CD14-positive monocyte (primary cell): ENCODE measurements at regions not wholly inside any gene's neighbourhood (a gene's known extent, or its start where the extent isn't known, plus 50 kb on each side); places are given as distances from the start of the nearest gene placed in this dataset.

Experiments used
- DNase-seq, 3 donors: peaks; one replicate each; pipeline ENCODE4 v3.0.0-alpha.2; 2011 to 2022
- H2AFZ ChIP-seq: 2 replicates; pipeline ENCODE4 v1.6.0; 2012; ENCODE audit warnings: mild to moderate bottlenecking, low read depth, low read length, inconsistent platforms; ENCODE audit not compliant: insufficient read depth, poor library complexity, severe bottlenecking
- H3K27ac ChIP-seq, 2 donors: 1 replicate in 1 of 2; 2 replicates in 1 of 2; pipeline ENCODE4 v1.5.1; 2012 to 2013; ENCODE audit warnings: low read length in 2 of 2, control low read depth in 1 of 2, inconsistent platforms in 1 of 2, low read depth in 1 of 2, mild to moderate bottlenecking in 1 of 2
- H3K27me3 ChIP-seq, 2 donors: one replicate each; pipeline versions ENCODE4 v1.6.0 to v1.6.1; 2011 to 2013; ENCODE audit warnings: low read length in 2 of 2; ENCODE audit not compliant: control insufficient read depth in 2 of 2, insufficient read depth in 2 of 2
- H3K36me3 ChIP-seq, 2 donors: replicated peaks in 1 of 2; 1 replicate in 1 of 2; 2 replicates in 1 of 2; pipeline versions ENCODE4 v1.5.1 to v1.6.1; 2012 to 2013; ENCODE audit warnings: low read length in 2 of 2, control low read depth in 1 of 2, inconsistent platforms in 1 of 2, mild to moderate bottlenecking in 1 of 2; ENCODE audit not compliant: insufficient read depth in 2 of 2, control insufficient read depth in 1 of 2
- H3K4me1 ChIP-seq, 2 donors: 1 replicate in 1 of 2; 2 replicates in 1 of 2; pipeline versions ENCODE4 v1.5.1 to v1.6.1; 2012 to 2013; ENCODE audit warnings: low read length in 2 of 2, control low read depth in 1 of 2, inconsistent platforms in 1 of 2, mild to moderate bottlenecking in 1 of 2, moderate library complexity in 1 of 2; ENCODE audit not compliant: insufficient read depth in 2 of 2, control insufficient read depth in 1 of 2
- H3K4me2 ChIP-seq: replicated peaks from 2 replicates; pipeline ENCODE3; 2012; ENCODE audit warnings: low read length, moderate library complexity, mild to moderate bottlenecking; ENCODE audit not compliant: poor library complexity, severe bottlenecking; ENCODE audit errors: extremely low read depth
- H3K4me3 ChIP-seq, 3 experiments: fragments of 200-600 bp in 1 of 3; sonication (generic) in 1 of 3; replicated peaks in 1 of 3; 1 replicate in 2 of 3; 2 replicates in 1 of 3; pipeline ENCODE4 v1.5.1; 2011 to 2013; ENCODE audit warnings: low read length in 3 of 3, mild to moderate bottlenecking in 3 of 3, control low read depth in 2 of 3, low read depth in 2 of 3, inconsistent platforms in 1 of 3, moderate library complexity in 1 of 3
- H3K79me2 ChIP-seq: 2 replicates; pipeline ENCODE4 v1.6.0; 2012; ENCODE audit warnings: mild to moderate bottlenecking, control low read depth, inconsistent platforms, low read length, moderate library complexity; ENCODE audit not compliant: insufficient read depth
- H3K9ac ChIP-seq: 2 replicates; pipeline ENCODE4 v1.6.0; 2017; ENCODE audit warnings: low read length, mild to moderate bottlenecking; ENCODE audit not compliant: insufficient read depth, poor library complexity, severe bottlenecking
- H3K9me3 ChIP-seq, 2 donors: replicated peaks in 1 of 2; 1 replicate in 1 of 2; 2 replicates in 1 of 2; pipeline versions ENCODE4 v1.5.1 to v1.6.1; 2012 to 2013; ENCODE audit warnings: low read length in 2 of 2, control low read depth in 1 of 2; ENCODE audit not compliant: control insufficient read depth in 1 of 2, insufficient read depth in 1 of 2
- H4K20me1 ChIP-seq: 2 replicates; pipeline ENCODE4 v1.6.0; 2012; ENCODE audit warnings: mild to moderate bottlenecking, low read length, control low read depth, moderate library complexity; ENCODE audit not compliant: insufficient read depth
- H3K27ac Mint-ChIP-seq, 7 donors: one replicate each; pipeline ENCODE4 v1.8.0; 2020; ENCODE audit warnings: mild to moderate bottlenecking in 7 of 7, mixed read lengths in 7 of 7, moderate library complexity in 6 of 7, inconsistent platforms in 2 of 7
- H3K27me3 Mint-ChIP-seq, 3 donors: one replicate each; pipeline ENCODE4 v1.8.0; 2021 to 2022; ENCODE audit warnings: low read depth in 3 of 3, mild to moderate bottlenecking in 3 of 3, mixed read lengths in 3 of 3, moderate library complexity in 3 of 3, inconsistent platforms in 1 of 3
- H3K36me3 Mint-ChIP-seq, 2 donors: one replicate each; pipeline ENCODE4 v1.8.0; 2020; ENCODE audit warnings: mixed read lengths in 2 of 2, inconsistent platforms in 1 of 2, mild to moderate bottlenecking in 1 of 2
- H3K4me1 Mint-ChIP-seq: one replicate; pipeline ENCODE4 v1.8.0; 2020; ENCODE audit warnings: mild to moderate bottlenecking, mixed read lengths
- H3K4me3 Mint-ChIP-seq, 2 donors: one replicate each; pipeline ENCODE4 v1.8.0; 2020; ENCODE audit warnings: mild to moderate bottlenecking in 2 of 2, mixed read lengths in 2 of 2, moderate library complexity in 1 of 2
- H3K9me3 Mint-ChIP-seq, 7 donors: one replicate each; pipeline ENCODE4 v1.8.0; 2020 to 2022; ENCODE audit warnings: mixed read lengths in 7 of 7, mild to moderate bottlenecking in 6 of 7, moderate library complexity in 6 of 7, inconsistent platforms in 2 of 7
- CTCF ChIP-seq: fragments of 200-600 bp; IDR thresholded peaks from one replicate; pipeline ENCODE4 v1.8.0; 2022; ENCODE audit warnings: antibody characterized with exemption, mild to moderate bottlenecking
- WGBS: methylation state at CpG from one replicate; pipeline ENCODE4 v1.1.5; 2013; ENCODE audit warnings: missing lambda C conversion rate; ENCODE audit not compliant: insufficient coverage; 5-methylcytosine and 5-hydroxymethylcytosine counted together
- intact Hi-C, 2 donors: fragments of 100-400 bp; cut with micrococcal nuclease; formaldehyde crosslinking; loops; one replicate each; pipeline versions ENCODE4 v1.15.0 to v1.15.1; 2023

- TF ChIP-seq CTCF: no peak
- H3K27me3 Mint-ChIP-seq: no peaks in the 10 kb centered on the region
- intact Hi-C loops: no loop called here
- H3K36me3 ChIP-seq: no peaks in the 10 kb centered on the region
- H3K4me1 Mint-ChIP-seq: no peaks in the 10 kb centered on the region
- H3K27ac Mint-ChIP-seq: no peak overlapping the region
- no peak overlapping the region for H3K9ac ChIP-seq
- H3K27ac ChIP-seq: no peak overlapping the region
- H2AFZ ChIP-seq: no peak overlapping the region
- H3K79me2 ChIP-seq: no peaks in the 10 kb centered on the region
- H3K9me3 Mint-ChIP-seq: no peaks in the 10 kb centered on the region
- H3K4me3 ChIP-seq: no peak overlapping the region
- no CpG with 5 or more reads among the region's 2 CpGs for WGBS
- no peaks in the 10 kb centered on the region for H4K20me1 ChIP-seq
- no peaks in the 10 kb centered on the region for H3K27me3 ChIP-seq
- H3K4me2 ChIP-seq: no peak overlapping the region
- no peaks in the 10 kb centered on the region for H3K36me3 Mint-ChIP-seq
- H3K4me1 ChIP-seq: no peaks in the 10 kb centered on the region
- H3K9me3 ChIP-seq: no peaks in the 10 kb centered on the region
- DNase-seq: no peak
- no peak overlapping the region for H3K4me3 Mint-ChIP-seq
Measured at GRCh38 chr13:76481738-76482137, 404.5 kb downstream of the KCTD12 start.

- Mint-ChIP-seq H3K4me3 (no peak overlapping the region), H3K9me3 (peaks cover 0 to 1% (median 0%) of the 10 kb centered on the region in 7 donors), H3K27me3 (peaks cover 0 to 2% (median 1%) of the 10 kb centered on the region in 3 donors), H3K4me1 (no peaks in the 10 kb centered on the region), H3K27ac (no peak overlapping the region), H3K36me3 (no peaks in the 10 kb centered on the region)
- intact Hi-C loops: loop anchor here (10.0 kb wide), 4 partner anchors 430 to 780 kb away; no protein-coding TSS in a partner anchor
- no peaks in the 10 kb centered on the region for H3K4me1 ChIP-seq
- no peak overlapping the region for H3K4me3 ChIP-seq
- no peak overlapping the region for H3K27ac ChIP-seq
- no peak overlapping the region for H3K9ac ChIP-seq
- H3K4me2 ChIP-seq: no peak overlapping the region
- no peaks in the 10 kb centered on the region for H3K79me2 ChIP-seq
- H3K27me3 ChIP-seq: no peaks in the 10 kb centered on the region
- H2AFZ ChIP-seq: no peak overlapping the region
- no peaks in the 10 kb centered on the region for H3K9me3 ChIP-seq
- H4K20me1 ChIP-seq: no peaks in the 10 kb centered on the region
- 100% methylated on average over 1 of the region's 2 CpGs for WGBS
- no peak for TF ChIP-seq CTCF
- H3K36me3 ChIP-seq: no peaks in the 10 kb centered on the region
- DNase-seq: no peak
Measured at GRCh38 chr13:76474966-76475365, 411.2 kb downstream of the KCTD12 start.
